ENCODE measurements at regions not wholly inside any gene's neighbourhood (a gene's known extent, or its start where the extent isn't known, plus 50 kb on each side); places are given as distances from the start of the nearest gene placed in this dataset.

DNA sequence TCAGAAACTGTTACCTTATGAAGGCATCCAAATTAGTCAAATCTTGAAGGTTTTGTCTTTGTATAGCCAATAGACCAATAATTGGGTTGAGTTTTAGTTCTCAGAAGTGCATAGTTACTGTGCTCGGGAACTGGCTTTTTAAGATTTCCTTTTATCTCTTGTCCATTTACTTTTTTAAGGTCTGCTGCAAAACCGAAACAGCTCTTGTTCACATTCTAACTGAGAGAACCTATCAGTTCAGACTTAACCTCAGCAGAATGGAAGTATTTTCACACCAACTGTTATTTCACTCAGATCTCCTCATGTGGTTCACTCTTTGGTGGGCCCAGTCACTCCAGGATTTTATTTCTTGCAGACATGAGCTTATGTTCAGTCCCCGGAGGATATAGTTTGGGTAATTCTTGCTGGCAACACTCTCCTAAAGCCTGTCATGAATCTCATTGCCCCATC lies 55.5 kb downstream of the TPBG start:
- intact Hi-C loops (cut with DNase I) = no loop called here
- H3K9me3 ChIP-seq = no peaks in the 10 kb centered on the region
- no peaks in the 10 kb centered on the region for H3K36me3 ChIP-seq (ENCODE audit: insufficient read depth in 1 of 2, low read depth in 1 of 2)
- no peak overlapping the region for H3K4me3 ChIP-seq
- H3K27me3 ChIP-seq (ENCODE audit: insufficient read depth in 3 of 3, low read length in 2 of 3) = no peaks in the 10 kb centered on the region
- 64 to 82% (median 72%) methylated on average over 3 of the region's 3 CpGs for WGBS, 3 donors
- DNase-seq = no peak
- TF ChIP-seq CTCF (IDR thresholded peaks at IDR 0.05) = no peak
- no peak for ATAC-seq
- H3K27ac ChIP-seq = no peak overlapping the region
- no peaks in the 10 kb centered on the region for H3K4me1 ChIP-seq

- TF ChIP-seq CTCF (IDR thresholded peaks at IDR 0.05) = no peak
- no peaks in the 10 kb centered on the region for H3K36me3 ChIP-seq (ENCODE audit: insufficient read depth in 1 of 2, low read depth in 1 of 2)
- H3K27ac ChIP-seq = no peak overlapping the region
- 28 to 63% (median 40%) methylated on average over 1 of the region's 1 CpG for WGBS, 3 donors
- no peaks in the 10 kb centered on the region for H3K9me3 ChIP-seq
- ATAC-seq (no peak), DNase-seq (no peak)
- no peak overlapping the region for H3K4me3 ChIP-seq
- intact Hi-C loops (cut with DNase I) = no loop called here
- no peaks in the 10 kb centered on the region for H3K4me1 ChIP-seq
- no peaks in the 10 kb centered on the region for H3K27me3 ChIP-seq (ENCODE audit: insufficient read depth in 3 of 3, low read length in 2 of 3)
Measured at GRCh38 chr6:82419859-82420258, 56.2 kb downstream of the TPBG start.

- DNase-seq = no peak
- Histone ChIP-seq H3K4me3 (no peak overlapping the region), H3K4me1 (no peaks in the 10 kb centered on the region), H3K9me3 (no peaks in the 10 kb centered on the region), H3K27ac (no peak overlapping the region), H3K27me3 (ENCODE audit: insufficient read depth in 3 of 3, low read length in 2 of 3) (no peaks in the 10 kb centered on the region), H3K36me3 (ENCODE audit: insufficient read depth in 1 of 2, low read depth in 1 of 2) (no peaks in the 10 kb centered on the region)
- intact Hi-C loops (cut with DNase I) = no loop called here
- TF ChIP-seq CTCF (IDR thresholded peaks at IDR 0.05) = no peak
- no peak for ATAC-seq
Measured at GRCh38 chr6:82430611-82431010, 67.0 kb downstream of the TPBG start.

GRCh38 chr6:82436740-82437139 lies 73.1 kb downstream of the TPBG start:
- H3K4me3 ChIP-seq = no peak overlapping the region
- no peaks in the 10 kb centered on the region for H3K27me3 ChIP-seq (ENCODE audit: insufficient read depth in 3 of 3, low read length in 2 of 3)
- no peaks in the 10 kb centered on the region for H3K36me3 ChIP-seq (ENCODE audit: insufficient read depth in 1 of 2, low read depth in 1 of 2)
- H3K4me1 ChIP-seq = no peaks in the 10 kb centered on the region
- ATAC-seq = no peak
- 80 to 100% (median 100%) methylated on average over 1 to 2 of the region's 2 CpGs for WGBS, 3 donors
- no peak for DNase-seq
- no peak overlapping the region for H3K27ac ChIP-seq
- H3K9me3 ChIP-seq = no peaks in the 10 kb centered on the region
- intact Hi-C loops (cut with DNase I) = no loop called here
- no peak for TF ChIP-seq CTCF (IDR thresholded peaks at IDR 0.05)

DNA sequence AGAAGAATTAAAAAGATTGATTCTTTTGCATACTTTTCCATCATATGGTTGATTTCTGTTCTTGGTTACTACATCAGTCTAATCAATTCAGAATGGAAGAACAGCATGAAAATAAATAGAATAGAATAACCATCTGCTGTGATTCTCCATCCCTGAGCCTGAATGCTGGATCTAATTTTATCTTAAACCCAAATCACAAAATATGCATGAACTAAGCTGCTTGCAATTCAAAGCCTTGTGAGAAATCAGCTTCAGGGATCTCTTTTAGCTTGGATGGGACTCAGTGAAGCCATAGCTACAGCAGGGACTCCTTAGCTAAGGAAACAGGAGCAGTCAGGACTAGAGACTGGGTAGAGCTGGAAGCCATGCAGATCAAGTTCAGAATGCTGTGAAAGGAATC lies 74.1 kb downstream of the TPBG start:
- TF ChIP-seq CTCF (IDR thresholded peaks at IDR 0.05) = no peak
- H3K4me3 ChIP-seq = no peak overlapping the region
- ATAC-seq (no peak), DNase-seq (no peak)
- no peak overlapping the region for H3K27ac ChIP-seq
- no peaks in the 10 kb centered on the region for H3K27me3 ChIP-seq (ENCODE audit: insufficient read depth in 3 of 3, low read length in 2 of 3)
- intact Hi-C loops (cut with DNase I) = no loop called here
- no peaks in the 10 kb centered on the region for H3K36me3 ChIP-seq (ENCODE audit: insufficient read depth in 1 of 2, low read depth in 1 of 2)
- H3K9me3 ChIP-seq = no peaks in the 10 kb centered on the region
- no peaks in the 10 kb centered on the region for H3K4me1 ChIP-seq

Measured in psoas muscle (tissue), 7 donors.